ENCODE measurements at regions not wholly inside any gene's neighbourhood (a gene's known extent, or its start where the extent isn't known, plus 50 kb on each side); places are given as distances from the start of the nearest gene placed in this dataset.

GRCh38 chr4:123297836-123298235 is 98.8 kb upstream of the SPRY1 start:
- TF ChIP-seq POLR2A (IDR thresholded peaks at IDR 0.05; ENCODE audit: low read depth, low read length) (no peak), POLR2AphosphoS5 (IDR thresholded peaks at IDR 0.05; ENCODE audit: low read depth, low read length) (no peak)
